Keratinocyte (primary cell): ENCODE measurements at regions not wholly inside any gene's neighbourhood (a gene's known extent, or its start where the extent isn't known, plus 50 kb on each side); places are given as distances from the start of the nearest gene placed in this dataset.

Experiments
- DNase-seq: peaks from one replicate; pipeline ENCODE4 v3.0.0-alpha.2; 2011; ENCODE audit warnings: low read depth, missing footprints, low spot score
- FAIRE-seq: peaks from 2 replicates; lab custom pipeline; 2011; peaks lifted over from hg19 to GRCh38; lab: Jason Lieb, UNC
- H2AFZ ChIP-seq: 2 replicates; pipeline ENCODE4 v1.6.0; 2012; ENCODE audit warnings: low read length, control low read depth, inconsistent platforms; ENCODE audit not compliant: control insufficient read depth
- H3K27ac ChIP-seq: 2 replicates; pipeline ENCODE4 v1.5.1; 2011; ENCODE audit warnings: low read length; ENCODE audit not compliant: control insufficient read depth, insufficient read depth
- H3K27me3 ChIP-seq: 3 replicates; pipeline ENCODE4 v1.6.0; 2011; ENCODE audit warnings: low read length; ENCODE audit not compliant: control insufficient read depth, insufficient read depth; ENCODE audit errors: extremely low read depth
- H3K36me3 ChIP-seq, 2 experiments: 2 replicates in 1 of 2; 3 replicates in 1 of 2; pipeline ENCODE4 v1.5.1; 2011; ENCODE audit warnings: low read length in 2 of 2, mild to moderate bottlenecking in 1 of 2; ENCODE audit not compliant: control insufficient read depth in 2 of 2, insufficient read depth in 2 of 2; ENCODE audit errors: extremely low read depth in 1 of 2
- H3K4me1 ChIP-seq: 3 replicates; pipeline ENCODE4 v1.5.1; 2011; ENCODE audit warnings: low read length; ENCODE audit not compliant: control insufficient read depth, insufficient read depth; ENCODE audit errors: extremely low read depth
- H3K4me2 ChIP-seq: 3 replicates; pipeline ENCODE4 v1.6.0; 2011; ENCODE audit warnings: low read depth, low read length; ENCODE audit not compliant: control insufficient read depth, insufficient read depth; ENCODE audit errors: extremely low read depth
- H3K4me3 ChIP-seq, 3 experiments: fragments of 200-600 bp in 1 of 3; sonication (generic) in 1 of 3; 2 replicates in 2 of 3; 3 replicates in 1 of 3; pipeline ENCODE4 v1.5.1; 2011 to 2016; ENCODE audit warnings: low read length in 3 of 3, mild to moderate bottlenecking in 3 of 3, control low read depth in 2 of 3, inconsistent platforms in 1 of 3, low read depth in 1 of 3, mixed read lengths in 1 of 3, mixed run types in 1 of 3, moderate library complexity in 1 of 3; ENCODE audit not compliant: control insufficient read depth in 2 of 3, insufficient read depth in 2 of 3; ENCODE audit errors: extremely low read depth in 1 of 3
- H3K79me2 ChIP-seq: 2 replicates; pipeline ENCODE4 v1.6.0; 2012; ENCODE audit warnings: low read length; ENCODE audit not compliant: control insufficient read depth, insufficient read depth
- H3K9ac ChIP-seq: 3 replicates; pipeline ENCODE4 v1.6.0; 2011; ENCODE audit warnings: low read length; ENCODE audit not compliant: control insufficient read depth, insufficient read depth; ENCODE audit errors: extremely low read depth
- H3K9me1 ChIP-seq: 3 replicates; pipeline ENCODE4 v1.6.0; 2011; ENCODE audit warnings: low read length; ENCODE audit not compliant: control insufficient read depth, insufficient read depth; ENCODE audit errors: extremely low read depth
- H3K9me3 ChIP-seq: 2 replicates; pipeline ENCODE4 v1.5.1; 2012; ENCODE audit warnings: low read depth, low read length; ENCODE audit not compliant: control insufficient read depth
- H4K20me1 ChIP-seq: 3 replicates; pipeline ENCODE4 v1.6.0; 2011; ENCODE audit warnings: low read length; ENCODE audit not compliant: control insufficient read depth, insufficient read depth; ENCODE audit errors: extremely low read depth
- EZH2 ChIP-seq: IDR thresholded peaks from one replicate; pipeline ENCODE4 v1.6.1; 2012; ENCODE audit warnings: inconsistent platforms, mild to moderate bottlenecking, low read length, moderate library complexity
- dilution Hi-C: fragments of 300-500 bp; cut with MboI; formaldehyde crosslinking; loops from one replicate; pipeline ENCODE4 v1.7.0; 2020; ENCODE audit warnings: low sequenced_read_pairs; ENCODE audit not compliant: extremely low pct_ligation_motif_present
- TF ChIP-seq, protein P1 (sequence below), 3 experiments: IDR thresholded peaks in 1 of 3; conservative IDR thresholded peaks in 1 of 3; optimal IDR thresholded peaks in 1 of 3; 2 replicates in 2 of 3; 3 replicates in 1 of 3; pipeline versions ENCODE3 to v1.5.1; 2011; ENCODE audit warnings: low read length in 3 of 3, mild to moderate bottlenecking in 3 of 3, moderate library complexity in 2 of 3, control low read depth in 1 of 3, inconsistent platforms in 1 of 3; ENCODE audit not compliant: insufficient read depth in 2 of 3; ENCODE audit errors: extremely low read depth in 1 of 3

DNA sequence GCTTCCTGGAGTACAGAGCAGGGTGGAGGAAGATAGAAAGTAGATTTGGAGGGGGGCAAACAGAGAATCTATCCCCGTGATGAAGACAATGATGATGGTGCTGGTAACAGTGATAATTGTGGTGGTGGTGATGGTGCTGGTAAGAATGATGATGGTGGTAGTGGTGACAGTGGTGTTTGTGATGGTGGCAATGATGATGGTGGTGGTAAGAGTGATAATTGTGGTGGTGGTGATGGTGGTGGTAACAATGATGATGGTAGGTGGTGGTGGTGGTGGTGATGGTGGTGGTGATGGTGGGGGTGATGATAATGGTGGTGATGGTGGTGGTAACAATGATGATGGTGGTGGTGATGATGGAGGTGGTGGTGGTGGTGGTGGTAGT, 169.8 kb downstream of the TSHZ3 start:
- FAIRE-seq (no peak), DNase-seq (no peak)
- Histone ChIP-seq H3K27me3 (no peaks in the 10 kb centered on the region), H3K9me3 (no peaks in the 10 kb centered on the region), H3K9me1 (no peaks in the 10 kb centered on the region), H3K27ac (no peak overlapping the region), H3K4me1 (no peaks in the 10 kb centered on the region), H3K4me3 (no peak overlapping the region), H4K20me1 (no peaks in the 10 kb centered on the region), H3K36me3 (no peaks in the 10 kb centered on the region), H3K9ac (no peak overlapping the region), H2AFZ (no peak overlapping the region), H3K4me2 (no peak overlapping the region), H3K79me2 (no peaks in the 10 kb centered on the region)
- dilution Hi-C loops: no loop called here
- TF ChIP-seq, protein P1, sequence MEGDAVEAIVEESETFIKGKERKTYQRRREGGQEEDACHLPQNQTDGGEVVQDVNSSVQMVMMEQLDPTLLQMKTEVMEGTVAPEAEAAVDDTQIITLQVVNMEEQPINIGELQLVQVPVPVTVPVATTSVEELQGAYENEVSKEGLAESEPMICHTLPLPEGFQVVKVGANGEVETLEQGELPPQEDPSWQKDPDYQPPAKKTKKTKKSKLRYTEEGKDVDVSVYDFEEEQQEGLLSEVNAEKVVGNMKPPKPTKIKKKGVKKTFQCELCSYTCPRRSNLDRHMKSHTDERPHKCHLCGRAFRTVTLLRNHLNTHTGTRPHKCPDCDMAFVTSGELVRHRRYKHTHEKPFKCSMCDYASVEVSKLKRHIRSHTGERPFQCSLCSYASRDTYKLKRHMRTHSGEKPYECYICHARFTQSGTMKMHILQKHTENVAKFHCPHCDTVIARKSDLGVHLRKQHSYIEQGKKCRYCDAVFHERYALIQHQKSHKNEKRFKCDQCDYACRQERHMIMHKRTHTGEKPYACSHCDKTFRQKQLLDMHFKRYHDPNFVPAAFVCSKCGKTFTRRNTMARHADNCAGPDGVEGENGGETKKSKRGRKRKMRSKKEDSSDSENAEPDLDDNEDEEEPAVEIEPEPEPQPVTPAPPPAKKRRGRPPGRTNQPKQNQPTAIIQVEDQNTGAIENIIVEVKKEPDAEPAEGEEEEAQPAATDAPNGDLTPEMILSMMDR (optimal IDR thresholded peaks at IDR 0.05 in 1 of 3, IDR thresholded peaks at IDR 0.05 in 1 of 3, conservative IDR thresholded peaks at IDR 0.05 in 1 of 3; ENCODE audit: extremely low read depth in 1 of 3, insufficient read depth in 2 of 3, low read length in 3 of 3): no peak
- no peak for TF ChIP-seq EZH2

DNA sequence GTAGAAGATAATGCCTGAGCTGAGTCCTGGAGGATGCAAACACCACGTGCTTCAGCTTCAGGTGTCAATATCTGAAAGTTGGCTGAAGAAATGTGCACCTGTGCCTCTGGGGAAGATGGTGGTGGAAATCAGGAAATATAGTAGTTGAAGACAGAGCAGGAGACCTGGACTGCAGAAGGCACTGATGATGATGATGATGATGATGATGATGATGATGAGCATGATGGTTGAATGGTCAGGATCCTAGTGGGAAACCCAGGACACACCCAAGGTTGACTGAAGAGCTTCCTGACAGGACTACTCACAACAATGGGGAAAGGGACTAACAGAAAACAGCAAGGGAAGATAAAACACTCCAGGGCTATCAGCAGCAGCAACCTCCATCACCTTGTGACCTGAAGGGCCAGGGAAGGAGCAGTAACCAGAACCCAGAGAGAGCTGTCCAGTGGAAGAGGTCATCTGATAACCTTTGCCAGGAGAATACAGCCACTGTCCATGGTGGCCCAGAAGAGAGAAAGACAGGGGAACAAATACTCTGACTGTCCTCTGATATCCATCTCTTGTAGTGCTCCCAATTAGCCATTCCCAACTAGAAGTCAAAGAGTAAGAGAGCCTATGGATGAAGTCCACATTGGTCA, 170.3 kb downstream of the TSHZ3 start:
- Histone ChIP-seq H3K79me2 (no peaks in the 10 kb centered on the region), H3K9me3 (no peaks in the 10 kb centered on the region), H3K9ac (no peak overlapping the region), H4K20me1 (no peaks in the 10 kb centered on the region), H2AFZ (no peak overlapping the region), H3K4me1 (no peaks in the 10 kb centered on the region), H3K9me1 (no peaks in the 10 kb centered on the region), H3K36me3 (no peaks in the 10 kb centered on the region), H3K27ac (no peak overlapping the region), H3K27me3 (no peaks in the 10 kb centered on the region), H3K4me3 (no peak overlapping the region), H3K4me2 (no peak overlapping the region)
- DNase-seq: no peak
- dilution Hi-C loops: no loop called here
- FAIRE-seq: no peak
- TF ChIP-seq, protein P1 (optimal IDR thresholded peaks at IDR 0.05 in 1 of 3, IDR thresholded peaks at IDR 0.05 in 1 of 3, conservative IDR thresholded peaks at IDR 0.05 in 1 of 3; ENCODE audit: extremely low read depth in 1 of 3, insufficient read depth in 2 of 3, low read length in 3 of 3): no peak
- no peak for TF ChIP-seq EZH2
